H9 (cell line): ENCODE measurements at regions not wholly inside any gene's neighbourhood (a gene's known extent, or its start where the extent isn't known, plus 50 kb on each side); places are given as distances from the start of the nearest gene placed in this dataset.

Experiments used
- DNase-seq: peaks from one replicate; pipeline ENCODE4 v3.0.0-alpha.2; 2017
- H2AFZ ChIP-seq: one replicate; pipeline ENCODE4 v1.6.1; 2013; ENCODE audit warnings: mild to moderate bottlenecking, low read length, control low read depth, moderate library complexity
- H2AK5ac ChIP-seq: 2 replicates; pipeline ENCODE4 v1.6.1; 2013; ENCODE audit warnings: low read length, control low read depth, mixed read lengths; ENCODE audit not compliant: insufficient read length
- H2BK120ac ChIP-seq: one replicate; pipeline ENCODE4 v1.6.1; 2013; ENCODE audit warnings: low read depth, mild to moderate bottlenecking, low read length, control low read depth, inconsistent platforms; ENCODE audit not compliant: poor library complexity, severe bottlenecking
- H2BK12ac ChIP-seq: 2 replicates; pipeline ENCODE4 v1.6.1; 2013; ENCODE audit warnings: low read length, control low read depth, mixed read lengths, low read depth; ENCODE audit not compliant: insufficient read length
- H2BK15ac ChIP-seq: 2 replicates; pipeline ENCODE4 v1.6.1; 2013; ENCODE audit warnings: low read depth, low read length, control low read depth
- H2BK20ac ChIP-seq: one replicate; pipeline ENCODE4 v1.6.1; 2013; ENCODE audit warnings: low read depth, mild to moderate bottlenecking, low read length, control low read depth, inconsistent platforms; ENCODE audit not compliant: poor library complexity, severe bottlenecking
- H2BK5ac ChIP-seq: 2 replicates; pipeline ENCODE4 v1.6.1; 2013; ENCODE audit warnings: low read length, control low read depth, mixed read lengths; ENCODE audit not compliant: insufficient read length
- H3K14ac ChIP-seq: 2 replicates; pipeline ENCODE4 v1.6.1; 2013; ENCODE audit warnings: low read length, control low read depth; ENCODE audit not compliant: insufficient read depth
- H3K18ac ChIP-seq: 2 replicates; pipeline ENCODE4 v1.6.1; 2013; ENCODE audit warnings: low read depth, mild to moderate bottlenecking, mixed read lengths, low read length, control low read depth; ENCODE audit not compliant: insufficient read length
- H3K23ac ChIP-seq: 2 replicates; pipeline ENCODE4 v1.6.1; 2013; ENCODE audit warnings: low read length, control low read depth, mixed read lengths, low read depth; ENCODE audit not compliant: insufficient read length
- H3K23me2 ChIP-seq: 2 replicates; pipeline ENCODE4 v1.6.1; 2013; ENCODE audit warnings: low read depth, mild to moderate bottlenecking, mixed read lengths, low read length, control low read depth; ENCODE audit not compliant: insufficient read length, poor library complexity, severe bottlenecking
- H3K27ac ChIP-seq: 2 replicates; pipeline ENCODE4 v1.5.1; 2013; ENCODE audit warnings: low read length, control low read depth, mixed read lengths, low read depth; ENCODE audit not compliant: insufficient read length
- H3K27me3 ChIP-seq: 2 replicates; pipeline ENCODE4 v1.6.1; 2013; ENCODE audit warnings: low read length, control low read depth, inconsistent platforms; ENCODE audit not compliant: insufficient read depth
- H3K4ac ChIP-seq: 2 replicates; pipeline ENCODE4 v1.6.1; 2013; ENCODE audit warnings: low read depth, mild to moderate bottlenecking, control low read depth, inconsistent platforms, low read length, moderate library complexity
- H3K4me1 ChIP-seq: 2 replicates; pipeline ENCODE4 v1.6.1; 2013; ENCODE audit warnings: low read length, control low read depth, inconsistent platforms; ENCODE audit not compliant: insufficient read depth
- H3K4me2 ChIP-seq: 2 replicates; pipeline ENCODE4 v1.6.1; 2013; ENCODE audit warnings: low read length, control low read depth, mixed read lengths; ENCODE audit not compliant: insufficient read length, insufficient read depth
- H3K56ac ChIP-seq: 2 replicates; pipeline ENCODE4 v1.6.1; 2013; ENCODE audit warnings: low read depth, mild to moderate bottlenecking, mixed read lengths, low read length, control low read depth; ENCODE audit not compliant: insufficient read length
- H3K79me1 ChIP-seq: 2 replicates; pipeline ENCODE4 v1.6.1; 2013; ENCODE audit warnings: low read depth, mild to moderate bottlenecking, moderate library complexity, low read length, control low read depth, inconsistent platforms; ENCODE audit not compliant: insufficient read depth, poor library complexity, severe bottlenecking
- H3K79me2 ChIP-seq: 2 replicates; pipeline ENCODE4 v1.6.1; 2013; ENCODE audit warnings: low read length, control low read depth, inconsistent platforms; ENCODE audit not compliant: insufficient read depth
- H3K9ac ChIP-seq: 2 replicates; pipeline ENCODE4 v1.6.1; 2013; ENCODE audit warnings: low read length, control low read depth, mixed read lengths; ENCODE audit not compliant: insufficient read length; ENCODE audit errors: extremely low read depth
- H3K9me3 ChIP-seq: one replicate; pipeline ENCODE4 v1.6.1; 2013; ENCODE audit warnings: low read depth, low read length, inconsistent platforms; ENCODE audit not compliant: control insufficient read depth
- H3T11ph ChIP-seq: one replicate; pipeline ENCODE4 v1.6.1; 2013; ENCODE audit warnings: mild to moderate bottlenecking, low read length, control low read depth, inconsistent platforms
- H4K20me1 ChIP-seq: one replicate; pipeline ENCODE4 v1.6.1; 2013; ENCODE audit not compliant: control insufficient read depth, insufficient read length, insufficient read depth
- H4K5ac ChIP-seq: 2 replicates; pipeline ENCODE4 v1.6.1; 2013; ENCODE audit warnings: low read depth, mild to moderate bottlenecking, mixed read lengths, low read length, control low read depth; ENCODE audit not compliant: insufficient read length
- H4K8ac ChIP-seq: replicated peaks from 2 replicates; pipeline ENCODE4 v1.6.1; 2013; ENCODE audit warnings: low read length, control low read depth, mixed read lengths, low read depth; ENCODE audit not compliant: insufficient read length
- H4K91ac ChIP-seq: 2 replicates; pipeline ENCODE4 v1.6.1; 2013; ENCODE audit warnings: low read depth, mild to moderate bottlenecking, moderate library complexity, mixed read lengths, low read length, control low read depth; ENCODE audit not compliant: insufficient read length
- H3K27ac Mint-ChIP-seq, 3 experiments: 2 replicates in 2 of 3; 3 replicates in 1 of 3; pipeline ENCODE4 v1.8.0; 2020 to 2021; ENCODE audit warnings: mixed read lengths in 3 of 3, mild to moderate bottlenecking in 1 of 3, moderate library complexity in 1 of 3
- H3K27me3 Mint-ChIP-seq: 2 replicates; pipeline ENCODE4 v1.8.0; 2021; ENCODE audit warnings: low read depth, mild to moderate bottlenecking, moderate library complexity, mixed read lengths
- H3K36me3 Mint-ChIP-seq, 3 experiments: 2 replicates in 2 of 3; 3 replicates in 1 of 3; pipeline ENCODE4 v1.8.0; 2020 to 2021; ENCODE audit warnings: low read depth in 3 of 3, mixed read lengths in 3 of 3; ENCODE audit not compliant: insufficient read depth in 1 of 3
- H3K4me1 Mint-ChIP-seq, 2 experiments: 2 replicates each; pipeline ENCODE4 v1.8.0; 2020; ENCODE audit warnings: mixed read lengths in 2 of 2
- H3K4me3 Mint-ChIP-seq, 2 experiments: 2 replicates in 1 of 2; 3 replicates in 1 of 2; pipeline ENCODE4 v1.8.0; 2020 to 2021; ENCODE audit warnings: mild to moderate bottlenecking in 2 of 2, mixed read lengths in 2 of 2, moderate library complexity in 1 of 2
- H3K9me3 Mint-ChIP-seq, 2 experiments: 2 replicates in 1 of 2; 3 replicates in 1 of 2; pipeline ENCODE4 v1.8.0; 2020; ENCODE audit warnings: mild to moderate bottlenecking in 2 of 2, mixed read lengths in 2 of 2, moderate library complexity in 1 of 2
- CTCF ChIP-seq: fragments of 200-600 bp; sonication (generic); conservative IDR thresholded peaks from 3 replicates; pipeline ENCODE4 v1.8.0; 2021; ENCODE audit warnings: antibody characterized with exemption, mild to moderate bottlenecking
- WGBS: extraction: QIAGEN DNeasy Blood & Tissue Kit; methylation state at CpG from one replicate; pipeline ENCODE4 v1.1.7; 2013; ENCODE audit warnings: missing lambda C conversion rate, low lambda C conversion rate, mixed read lengths; ENCODE audit not compliant: insufficient read length; ENCODE audit errors: extremely low coverage; 5-methylcytosine and 5-hydroxymethylcytosine counted together

- Histone ChIP-seq H2BK15ac (no peak overlapping the region), H4K20me1 (no peaks in the 10 kb centered on the region), H3K14ac (no peak overlapping the region), H3K23ac (no peak overlapping the region), H4K5ac (no peak overlapping the region), H3K4me2 (no peak overlapping the region), H3K4me1 (peaks cover 9% of the 10 kb centered on the region; the same call in 1 of the 2 replicates), H2BK20ac (no peak overlapping the region), H3K9me3 (no peaks in the 10 kb centered on the region), H3K23me2 (no peaks in the 10 kb centered on the region), H4K91ac (no peak overlapping the region), H3T11ph (no peak overlapping the region), H3K79me2 (no peaks in the 10 kb centered on the region), H3K9ac (no peak overlapping the region), H2AFZ (no peak overlapping the region), H3K27ac (no peak overlapping the region), H2BK12ac (no peak overlapping the region), H4K8ac (no peak overlapping the region), H3K79me1 (no peaks in the 10 kb centered on the region), H2BK120ac (no peak overlapping the region), H2BK5ac (no peak overlapping the region), H3K56ac (no peak overlapping the region), H3K27me3 (no peaks in the 10 kb centered on the region), H3K18ac (no peak overlapping the region), H2AK5ac (no peak overlapping the region), H3K4ac (no peak overlapping the region)
- Mint-ChIP-seq H3K27ac (no peak overlapping the region; a peak in 1 of 7 replicates), H3K27me3 (peaks cover 4% of the 10 kb centered on the region; the same call in 1 of the 2 replicates), H3K9me3 (peaks cover 17 to 19% of the 10 kb centered on the region in 2 experiments), H3K4me1 (peaks cover 22% of the 10 kb centered on the region in 2 experiments), H3K36me3 (peaks cover 0 to 17% (median 7%) of the 10 kb centered on the region in 3 experiments; a peak in 3 of 7 replicates), H3K4me3 (no peak overlapping the region)
- TF ChIP-seq CTCF, result peak; percentile 46
- no peak for DNase-seq
- WGBS, result no CpG with 5 or more reads among the region's 3 CpGs
These were observed 130.1 kb upstream of the ERG start for GRCh38 chr21:38628349-38628748.
